ENCODE measurements at regions not wholly inside any gene's neighbourhood (a gene's known extent, or its start where the extent isn't known, plus 50 kb on each side); places are given as distances from the start of the nearest gene placed in this dataset.

DNA sequence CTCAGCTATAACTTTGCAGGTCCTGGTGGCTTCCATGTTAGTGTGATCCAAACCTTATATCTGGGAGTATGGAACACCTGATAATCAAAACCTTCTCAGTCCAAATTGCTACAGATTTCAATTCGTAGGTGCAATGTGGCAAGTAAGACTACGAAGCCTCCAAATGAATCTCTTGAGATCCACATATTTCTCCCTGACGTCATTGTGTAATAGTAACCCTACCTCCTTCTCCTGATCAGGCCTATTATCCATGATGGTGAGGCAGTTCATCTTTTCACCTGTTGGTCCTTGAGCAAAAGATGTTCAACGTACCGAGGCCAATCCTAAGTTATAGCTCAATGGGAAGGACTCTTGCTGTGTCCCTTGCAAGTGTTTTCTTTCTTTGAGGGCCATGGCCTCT is 115.9 kb upstream of the CHRM3 start:
- DNase-seq (ENCODE audit: low read depth), result no peak
- TF ChIP-seq, protein P1, sequence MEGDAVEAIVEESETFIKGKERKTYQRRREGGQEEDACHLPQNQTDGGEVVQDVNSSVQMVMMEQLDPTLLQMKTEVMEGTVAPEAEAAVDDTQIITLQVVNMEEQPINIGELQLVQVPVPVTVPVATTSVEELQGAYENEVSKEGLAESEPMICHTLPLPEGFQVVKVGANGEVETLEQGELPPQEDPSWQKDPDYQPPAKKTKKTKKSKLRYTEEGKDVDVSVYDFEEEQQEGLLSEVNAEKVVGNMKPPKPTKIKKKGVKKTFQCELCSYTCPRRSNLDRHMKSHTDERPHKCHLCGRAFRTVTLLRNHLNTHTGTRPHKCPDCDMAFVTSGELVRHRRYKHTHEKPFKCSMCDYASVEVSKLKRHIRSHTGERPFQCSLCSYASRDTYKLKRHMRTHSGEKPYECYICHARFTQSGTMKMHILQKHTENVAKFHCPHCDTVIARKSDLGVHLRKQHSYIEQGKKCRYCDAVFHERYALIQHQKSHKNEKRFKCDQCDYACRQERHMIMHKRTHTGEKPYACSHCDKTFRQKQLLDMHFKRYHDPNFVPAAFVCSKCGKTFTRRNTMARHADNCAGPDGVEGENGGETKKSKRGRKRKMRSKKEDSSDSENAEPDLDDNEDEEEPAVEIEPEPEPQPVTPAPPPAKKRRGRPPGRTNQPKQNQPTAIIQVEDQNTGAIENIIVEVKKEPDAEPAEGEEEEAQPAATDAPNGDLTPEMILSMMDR (IDR thresholded peaks at IDR 0.05; ENCODE audit: control insufficient read depth, extremely low read depth, insufficient read depth), result no peak
- H3K4me3 ChIP-seq (ENCODE audit: low read depth, low read length), result no peak overlapping the region

DNA sequence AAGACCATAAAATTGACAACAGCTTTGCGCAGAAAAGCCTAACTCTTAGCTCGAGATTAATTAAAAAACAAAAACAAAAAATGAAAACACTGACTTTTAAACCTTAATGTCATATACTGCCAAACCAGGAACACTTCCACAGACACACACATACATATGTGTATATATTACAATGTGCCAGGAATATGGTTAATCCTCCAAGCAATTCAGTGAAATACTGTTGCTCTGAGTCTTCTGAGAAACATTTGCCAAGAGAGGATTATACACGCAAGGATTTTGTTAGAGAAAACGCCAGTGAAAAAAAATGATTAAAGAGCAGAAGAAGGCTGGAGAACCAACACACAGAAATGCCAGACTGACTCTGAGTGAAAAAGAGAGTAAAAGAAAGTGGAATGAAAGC is 116.7 kb upstream of the CHRM3 start:
- H3K4me3 ChIP-seq (ENCODE audit: low read depth, low read length), result no peak overlapping the region
- no peak for DNase-seq (ENCODE audit: low read depth)
- TF ChIP-seq, protein P1 (IDR thresholded peaks at IDR 0.05; ENCODE audit: control insufficient read depth, extremely low read depth, insufficient read depth), result no peak

DNA sequence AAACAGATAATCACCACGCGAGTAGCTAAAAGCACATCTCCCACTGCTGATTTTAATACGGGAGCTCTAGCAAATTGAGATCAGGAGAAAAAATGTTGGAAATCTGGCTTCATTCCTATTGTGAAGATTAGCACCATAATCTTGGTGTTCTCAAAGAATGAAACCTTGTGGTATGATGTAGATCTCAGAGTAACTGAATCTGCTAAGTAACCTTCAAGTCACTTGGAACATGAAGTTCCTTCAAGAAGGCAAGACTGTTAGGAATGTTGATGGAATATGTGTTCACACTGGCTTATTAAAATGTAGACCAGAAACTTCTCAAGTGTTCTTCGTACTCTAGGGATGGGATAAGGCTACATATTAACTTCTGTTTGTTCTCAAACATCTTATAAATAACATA is 117.4 kb upstream of the CHRM3 start:
- no peak for DNase-seq (ENCODE audit: low read depth)
- no peak overlapping the region for H3K4me3 ChIP-seq (ENCODE audit: low read depth, low read length)
- TF ChIP-seq, protein P1 (IDR thresholded peaks at IDR 0.05; ENCODE audit: control insufficient read depth, extremely low read depth, insufficient read depth), result no peak

DNA sequence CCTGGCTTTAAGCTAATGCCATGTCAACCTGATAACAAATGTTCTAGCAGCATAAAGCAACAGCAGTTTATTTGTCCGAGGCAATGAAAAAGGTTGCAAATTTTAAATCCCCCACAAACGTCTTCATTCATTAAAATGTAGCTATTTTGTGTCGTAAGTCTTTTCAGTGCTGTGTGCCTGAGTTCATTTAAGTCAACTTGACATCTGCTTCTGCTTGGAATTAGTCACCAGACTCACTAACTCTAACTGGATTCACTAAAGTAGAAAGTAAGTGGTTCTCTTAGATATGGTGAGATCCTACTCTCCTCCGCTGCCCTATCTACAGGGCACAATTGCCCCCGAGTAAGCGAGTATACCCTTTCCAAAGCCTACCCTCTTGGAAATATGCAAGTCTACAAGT is 118.4 kb upstream of the CHRM3 start:
- DNase-seq (ENCODE audit: low read depth), result no peak
- TF ChIP-seq, protein P1 (IDR thresholded peaks at IDR 0.05; ENCODE audit: control insufficient read depth, extremely low read depth, insufficient read depth), result no peak
- no peak overlapping the region for H3K4me3 ChIP-seq (ENCODE audit: low read depth, low read length)

DNA sequence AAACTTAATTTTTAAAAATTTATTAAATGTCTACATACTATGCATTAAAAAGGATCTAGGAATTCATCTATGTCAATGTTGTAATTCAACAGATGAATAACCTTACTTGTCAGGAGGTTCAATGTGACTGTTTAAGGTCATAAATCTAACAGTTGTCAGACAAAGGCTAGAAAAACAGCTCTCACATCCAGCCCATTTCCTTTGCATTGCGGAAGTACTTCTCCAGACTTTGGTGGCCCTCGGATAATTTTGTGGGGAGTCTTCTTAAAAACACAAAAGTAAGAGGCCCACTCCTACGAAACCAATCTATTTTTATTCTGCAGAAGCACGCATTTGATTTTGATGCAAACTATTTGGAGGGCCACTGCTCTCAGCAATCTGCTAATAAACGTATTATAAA is 122.6 kb upstream of the CHRM3 start:
- TF ChIP-seq, protein P1 (IDR thresholded peaks at IDR 0.05; ENCODE audit: control insufficient read depth, extremely low read depth, insufficient read depth), result no peak
- no peak for DNase-seq (ENCODE audit: low read depth)
- no peak overlapping the region for H3K4me3 ChIP-seq (ENCODE audit: low read depth, low read length)

DNA sequence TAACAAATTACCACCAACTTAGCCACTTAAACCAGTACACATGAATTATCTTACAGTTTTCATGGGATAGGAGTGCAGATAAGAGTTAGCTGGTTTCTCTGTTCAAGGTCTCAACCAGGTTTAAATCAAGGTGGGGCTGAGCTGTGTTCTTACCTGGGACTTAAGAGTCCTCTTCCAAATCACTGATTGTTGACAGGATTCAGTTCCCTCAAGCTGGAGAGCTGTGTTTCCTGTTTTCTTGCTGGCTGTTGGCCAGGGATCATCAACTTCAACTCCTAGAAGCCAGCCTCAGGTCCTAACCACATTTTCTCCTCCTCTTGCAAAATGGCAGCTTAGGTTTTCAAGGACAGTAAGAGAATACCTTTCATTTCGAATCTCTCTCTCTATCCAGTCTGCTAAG is 123.8 kb upstream of the CHRM3 start:
- DNase-seq (ENCODE audit: low read depth), result no peak
- no peak overlapping the region for H3K4me3 ChIP-seq (ENCODE audit: low read depth, low read length)
- TF ChIP-seq, protein P1 (IDR thresholded peaks at IDR 0.05; ENCODE audit: control insufficient read depth, extremely low read depth, insufficient read depth), result no peak

DNA sequence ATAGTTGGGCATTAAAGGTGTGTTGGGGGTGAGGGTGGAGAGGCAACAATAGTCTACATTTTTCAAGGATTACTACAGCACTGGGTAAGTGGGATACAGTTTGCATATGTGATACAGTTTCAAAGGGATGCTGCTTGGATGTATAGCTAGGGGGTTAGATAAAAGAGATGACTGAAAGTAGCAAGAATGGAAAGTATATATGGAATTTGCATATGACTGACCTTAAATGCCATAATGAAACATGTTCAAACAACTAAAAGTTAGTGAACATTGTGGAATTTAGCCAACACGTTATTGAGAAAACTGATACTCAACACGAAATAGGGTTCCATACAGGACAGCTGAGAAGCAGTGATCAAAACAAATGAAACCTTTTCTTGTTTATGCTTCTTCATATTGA is 124.8 kb upstream of the CHRM3 start:
- TF ChIP-seq, protein P1 (IDR thresholded peaks at IDR 0.05; ENCODE audit: control insufficient read depth, extremely low read depth, insufficient read depth), result no peak
- DNase-seq (ENCODE audit: low read depth), result no peak
- no peak overlapping the region for H3K4me3 ChIP-seq (ENCODE audit: low read depth, low read length)
